ENCODE measurements at regions not wholly inside any gene's neighbourhood (a gene's known extent, or its start where the extent isn't known, plus 50 kb on each side); places are given as distances from the start of the nearest gene placed in this dataset.
"Not testable (repeated sequence)": the region's sequence is repeated elsewhere in the genome, so short reads cannot be mapped to it uniquely, and the experiment has no call there.

GRCh38 chr1:95641386-95641785 lies 407.4 kb downstream of the RWDD3 start:
- DNase-seq, result no peak

DNA sequence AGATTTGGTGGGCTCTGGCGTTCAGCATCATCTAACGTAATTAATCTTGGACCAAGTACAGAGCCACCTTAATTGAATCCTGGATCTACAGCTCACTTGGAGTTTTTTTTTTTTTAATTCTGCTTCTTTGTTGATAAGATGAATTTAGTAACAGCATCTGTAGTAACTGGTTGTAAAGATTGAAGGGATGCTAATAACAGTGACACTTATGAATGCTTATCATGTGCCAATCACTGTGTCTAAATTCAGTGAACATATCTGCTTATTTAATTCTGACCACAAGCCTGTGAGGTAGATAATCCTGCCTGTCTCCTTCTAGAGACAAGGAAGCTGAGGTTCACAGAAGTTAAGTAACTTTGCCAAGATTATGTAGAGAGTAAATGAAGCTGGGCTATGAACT lies 408.0 kb downstream of the RWDD3 start:
- intact Hi-C loops (cut with DNase I), result no loop called here
- DNase-seq, result no peak

More at GRCh38 chr1:95641386-95641785, 407.4 kb downstream of the RWDD3 start:
- intact Hi-C loops (cut with DNase I), result no loop called here

GRCh38 chr1:95643071-95643470 lies 409.1 kb downstream of the RWDD3 start:
- intact Hi-C loops (cut with DNase I), result no loop called here
- no peak for DNase-seq

GRCh38 chr1:95645126-95645525 lies 411.1 kb downstream of the RWDD3 start:
- DNase-seq; intact Hi-C loops (cut with DNase I): not testable (repeated sequence)

DNA sequence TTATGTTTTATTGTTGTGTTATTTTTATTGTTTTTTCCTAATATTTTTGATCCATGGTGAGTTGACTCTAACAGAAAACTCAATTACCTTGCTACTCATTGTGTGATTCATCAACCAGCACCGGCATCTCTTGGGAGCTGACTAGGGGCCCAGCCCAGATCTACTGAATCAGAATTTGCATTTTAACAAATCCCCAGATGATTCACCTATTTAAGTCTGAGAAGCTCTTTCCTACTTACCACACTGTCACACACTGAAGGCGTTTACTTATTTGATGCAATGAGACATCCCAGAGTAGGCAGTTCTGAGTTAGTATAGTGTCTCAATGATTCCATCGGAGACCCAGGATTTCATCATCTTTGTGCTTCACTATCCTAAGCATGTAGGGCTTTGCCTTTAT lies 416.6 kb downstream of the RWDD3 start:
- DNase-seq, result peak in 39 of 42 donors; percentile 3 to 91 (median 45)
- intact Hi-C loops (cut with DNase I), result no loop called here

- no peak for DNase-seq
- intact Hi-C loops (cut with DNase I), result no loop called here
These were observed 418.5 kb downstream of the RWDD3 start for GRCh38 chr1:95652423-95652965.

DNA sequence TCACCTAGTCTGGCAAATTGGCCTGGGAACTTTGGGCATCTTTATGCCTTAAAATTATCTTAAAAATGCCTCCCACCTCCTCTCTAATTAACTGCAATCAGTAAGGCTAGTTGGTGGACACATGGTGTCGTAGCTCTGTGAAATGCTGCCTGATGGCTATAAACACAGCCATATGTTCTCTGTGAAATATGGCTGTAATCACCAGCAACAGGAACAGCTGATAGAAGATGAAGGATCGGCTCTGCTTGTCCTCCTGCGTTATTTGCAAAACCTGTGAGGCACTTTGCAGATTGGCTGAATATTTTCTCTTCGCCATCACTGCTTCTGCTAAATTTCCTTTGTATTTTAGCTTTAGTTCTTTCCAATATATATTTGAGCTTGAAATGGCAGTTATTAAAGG lies 419.6 kb downstream of the RWDD3 start:
- intact Hi-C loops (cut with DNase I), result no loop called here
- DNase-seq, result no peak

GRCh38 chr1:95655321-95656020 lies 421.5 kb downstream of the RWDD3 start:
- DNase-seq, result peak in 8 of 42 donors; percentile 4 to 43 (median 11)

GRCh38 chr1:95657248-95657647 lies 423.2 kb downstream of the RWDD3 start:
- no peak for DNase-seq
- intact Hi-C loops (cut with DNase I), result no loop called here

More at GRCh38 chr1:95655321-95656020, 421.5 kb downstream of the RWDD3 start:
- intact Hi-C loops (cut with DNase I), result no loop called here

DNA sequence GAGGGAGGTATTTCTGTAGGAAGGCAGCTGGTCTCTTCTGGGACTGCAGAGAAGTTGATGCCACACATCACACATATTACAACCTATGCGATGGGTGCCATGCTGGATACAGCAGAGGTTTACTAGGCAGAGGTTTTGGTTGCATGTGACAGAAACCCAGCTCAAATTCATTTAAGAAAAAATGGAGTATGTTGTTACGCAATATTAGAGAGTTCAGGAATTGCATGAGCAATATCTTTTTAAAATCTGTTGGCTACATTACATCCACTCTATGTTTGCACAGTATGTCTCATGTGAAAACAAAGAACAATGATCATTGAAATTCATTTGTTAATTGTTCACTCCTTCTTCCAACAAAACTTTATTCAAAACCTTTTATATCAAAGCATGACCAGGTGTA lies 425.2 kb downstream of the RWDD3 start:
- intact Hi-C loops (cut with DNase I), result no loop called here
- DNase-seq, result no peak

- no peak for DNase-seq
- intact Hi-C loops (cut with DNase I), result no loop called here
These were observed 425.6 kb downstream of the RWDD3 start for GRCh38 chr1:95659588-95659987.

DNA sequence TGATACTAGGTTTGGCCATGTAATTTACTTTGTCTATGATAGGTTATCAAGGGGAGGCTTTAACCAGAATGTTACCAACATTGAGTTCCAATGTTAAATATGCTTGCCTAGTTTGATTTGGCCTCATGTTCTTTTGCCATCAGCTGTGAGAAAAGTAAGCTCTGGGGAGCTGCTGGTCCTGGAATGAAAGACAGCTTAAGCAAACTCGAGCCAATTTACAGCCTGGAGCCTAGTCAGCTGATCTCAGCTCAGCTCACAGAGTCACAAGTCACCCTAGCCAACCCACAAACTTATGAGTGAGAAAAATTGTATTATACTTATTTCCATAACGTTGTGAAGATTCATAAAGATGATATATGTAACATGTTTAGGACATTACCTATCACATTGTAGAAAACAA lies 426.7 kb downstream of the RWDD3 start:
- intact Hi-C loops (cut with DNase I), result no loop called here
- DNase-seq, result no peak

DNA sequence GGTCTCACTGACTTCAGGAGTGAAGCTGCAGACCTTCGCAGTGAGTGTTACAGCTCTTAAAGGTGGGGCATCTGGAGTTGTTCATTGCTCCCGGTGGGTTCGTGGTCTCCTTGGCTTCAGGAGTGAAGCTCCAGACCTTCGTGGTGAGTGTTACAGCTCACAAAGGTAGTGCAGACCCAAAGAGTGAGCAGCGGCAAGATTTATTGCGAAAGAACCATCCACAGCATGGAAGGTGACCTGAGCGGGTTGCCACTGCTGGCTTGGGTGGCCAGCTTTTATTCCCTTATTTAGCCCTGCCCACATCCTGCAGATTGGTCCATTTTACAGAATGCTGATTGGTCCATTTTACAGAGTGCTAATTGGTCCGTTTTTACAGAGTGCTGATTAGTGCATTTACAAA lies 429.5 kb downstream of the RWDD3 start:
- DNase-seq; intact Hi-C loops (cut with DNase I): not testable (repeated sequence)

GRCh38 chr1:95668165-95668564 lies 434.2 kb downstream of the RWDD3 start:
- intact Hi-C loops (cut with DNase I), result no loop called here
- no peak for DNase-seq

DNA sequence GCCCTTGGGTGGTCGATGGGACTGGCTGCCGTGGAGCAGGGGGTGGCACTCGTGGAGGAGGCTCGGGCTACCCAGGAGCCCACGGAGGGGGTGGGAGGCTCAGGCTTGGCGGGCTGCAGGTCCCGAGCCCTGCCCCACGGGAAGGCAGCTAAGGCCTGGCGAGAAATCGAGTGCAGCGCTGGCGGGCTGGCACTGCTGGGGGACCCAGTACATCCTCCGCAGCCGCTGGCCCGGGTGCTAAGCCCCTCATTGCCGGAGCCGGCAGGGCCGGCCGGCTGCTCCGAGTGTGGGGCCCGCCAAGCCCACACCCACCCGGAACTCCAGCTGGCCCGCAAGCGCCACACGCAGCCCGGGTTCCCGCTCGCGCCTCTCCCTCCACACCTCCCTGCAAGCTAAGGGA lies 435.6 kb downstream of the RWDD3 start:
- intact Hi-C loops (cut with DNase I), result not testable (repeated sequence)

GRCh38 chr1:95671098-95671497 lies 437.1 kb downstream of the RWDD3 start:
- intact Hi-C loops (cut with DNase I), result no loop called here
- no peak for DNase-seq

More for the DNA sequence above, 435.6 kb downstream of the RWDD3 start:
- DNase-seq, result not testable (repeated sequence)

- no peak for DNase-seq
- intact Hi-C loops (cut with DNase I), result no loop called here
These were observed 445.3 kb downstream of the RWDD3 start for GRCh38 chr1:95679262-95679661.

DNA sequence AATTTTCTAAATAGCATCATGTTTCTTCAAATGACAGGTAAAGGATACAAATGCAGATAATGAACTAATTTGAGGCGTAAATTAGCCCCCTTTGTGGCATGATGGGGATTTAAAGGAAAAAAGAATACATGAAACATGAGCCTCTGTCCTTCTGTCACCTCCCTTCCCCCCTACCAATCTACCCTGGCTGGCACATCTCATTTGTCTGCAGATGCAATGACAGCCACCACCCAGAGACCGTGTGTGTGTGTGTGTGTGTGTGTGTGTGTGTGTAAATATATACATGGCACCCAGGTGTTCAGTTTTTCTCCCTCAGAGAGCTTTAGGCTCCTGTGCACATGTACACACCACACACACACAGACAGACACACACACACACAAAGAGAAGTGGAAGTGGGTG lies 451.1 kb downstream of the RWDD3 start:
- no peak for DNase-seq
- intact Hi-C loops (cut with DNase I), result no loop called here

- no peak for DNase-seq
- intact Hi-C loops (cut with DNase I), result no loop called here
These were observed 452.2 kb downstream of the RWDD3 start for GRCh38 chr1:95686217-95686616.

- intact Hi-C loops (cut with DNase I), result no loop called here
- no peak for DNase-seq
These were observed 465.3 kb downstream of the RWDD3 start for GRCh38 chr1:95699149-95699953.

Data from head of caudate nucleus (tissue), 42 donors.